ENCODE measurements at regions not wholly inside any gene's neighbourhood (a gene's known extent, or its start where the extent isn't known, plus 50 kb on each side); places are given as distances from the start of the nearest gene placed in this dataset.
A peak's percentile ranks its signal among the peaks of the same experiment; 100 is the strongest.

- no peak for FAIRE-seq
- H3K9me3 ChIP-seq (ENCODE audit: control insufficient read depth, low read depth, low read length) = no peaks in the 10 kb centered on the region
- dilution Hi-C loops (cut with MboI; ENCODE audit: extremely low pct_ligation_motif_present, low sequenced_read_pairs) = no loop called here
These were observed 52.4 kb upstream of the SERINC1 start for GRCh38 chr6:122524056-122524455.

GRCh38 chr6:122530440-122531046, 58.9 kb upstream of the SERINC1 start:
- no peaks in the 10 kb centered on the region for H3K27me3 ChIP-seq (ENCODE audit: control insufficient read depth, extremely low read depth, insufficient read depth, low read length)
- TF ChIP-seq CTCF (optimal IDR thresholded peaks at IDR 0.05 in 1 of 3, IDR thresholded peaks at IDR 0.05 in 1 of 3, conservative IDR thresholded peaks at IDR 0.05 in 1 of 3; ENCODE audit: extremely low read depth in 1 of 3, insufficient read depth in 2 of 3, low read length in 3 of 3) (peak; percentile 40 to 87 (median 86)), EZH2 (IDR thresholded peaks at IDR 0.05; ENCODE audit: low read length) (no peak)
- no peaks in the 10 kb centered on the region for H4K20me1 ChIP-seq (ENCODE audit: control insufficient read depth, extremely low read depth, insufficient read depth, low read length)
- no peak overlapping the region for H3K27ac ChIP-seq (ENCODE audit: control insufficient read depth, insufficient read depth, low read length)
- DNase-seq (ENCODE audit: low read depth, low spot score) (peak; percentile 21), FAIRE-seq (peak; percentile 89)
- H2AFZ ChIP-seq (ENCODE audit: control insufficient read depth, low read length) = no peak overlapping the region
- no peak overlapping the region for H3K4me2 ChIP-seq (ENCODE audit: control insufficient read depth, extremely low read depth, insufficient read depth, low read depth, low read length)
- no peaks in the 10 kb centered on the region for H3K36me3 ChIP-seq (ENCODE audit: control insufficient read depth in 2 of 2, extremely low read depth in 1 of 2, insufficient read depth in 2 of 2, low read length in 2 of 2)
- H3K79me2 ChIP-seq (ENCODE audit: control insufficient read depth, insufficient read depth, low read length) = no peaks in the 10 kb centered on the region
- no peaks in the 10 kb centered on the region for H3K4me1 ChIP-seq (ENCODE audit: control insufficient read depth, extremely low read depth, insufficient read depth, low read length)
- no peak overlapping the region for H3K4me3 ChIP-seq (ENCODE audit: control insufficient read depth in 2 of 3, extremely low read depth in 1 of 3, insufficient read depth in 2 of 3, low read depth in 1 of 3, low read length in 3 of 3)
- H3K9me1 ChIP-seq (ENCODE audit: control insufficient read depth, extremely low read depth, insufficient read depth, low read length) = no peaks in the 10 kb centered on the region
- dilution Hi-C loops (cut with MboI; ENCODE audit: extremely low pct_ligation_motif_present, low sequenced_read_pairs) = no loop called here
- H3K9me3 ChIP-seq (ENCODE audit: control insufficient read depth, low read depth, low read length) = no peaks in the 10 kb centered on the region
- no peak overlapping the region for H3K9ac ChIP-seq (ENCODE audit: control insufficient read depth, extremely low read depth, insufficient read depth, low read length)

More at GRCh38 chr6:122524056-122524455, 52.4 kb upstream of the SERINC1 start:
- H4K20me1 ChIP-seq (ENCODE audit: control insufficient read depth, extremely low read depth, insufficient read depth, low read length) = no peaks in the 10 kb centered on the region
- H2AFZ ChIP-seq (ENCODE audit: control insufficient read depth, low read length) = no peak overlapping the region
- no peaks in the 10 kb centered on the region for H3K79me2 ChIP-seq (ENCODE audit: control insufficient read depth, insufficient read depth, low read length)
- H3K9me1 ChIP-seq (ENCODE audit: control insufficient read depth, extremely low read depth, insufficient read depth, low read length) = no peaks in the 10 kb centered on the region
- no peak overlapping the region for H3K9ac ChIP-seq (ENCODE audit: control insufficient read depth, extremely low read depth, insufficient read depth, low read length)
- H3K36me3 ChIP-seq (ENCODE audit: control insufficient read depth in 2 of 2, extremely low read depth in 1 of 2, insufficient read depth in 2 of 2, low read length in 2 of 2) = no peaks in the 10 kb centered on the region
- H3K4me3 ChIP-seq (ENCODE audit: control insufficient read depth in 2 of 3, extremely low read depth in 1 of 3, insufficient read depth in 2 of 3, low read depth in 1 of 3, low read length in 3 of 3) = no peak overlapping the region
- H3K27me3 ChIP-seq (ENCODE audit: control insufficient read depth, extremely low read depth, insufficient read depth, low read length) = no peaks in the 10 kb centered on the region
- no peak for DNase-seq (ENCODE audit: low read depth, low spot score)
- H3K27ac ChIP-seq (ENCODE audit: control insufficient read depth, insufficient read depth, low read length) = no peak overlapping the region
- H3K4me2 ChIP-seq (ENCODE audit: control insufficient read depth, extremely low read depth, insufficient read depth, low read depth, low read length) = no peak overlapping the region
- TF ChIP-seq EZH2 (IDR thresholded peaks at IDR 0.05; ENCODE audit: low read length) (no peak), CTCF (optimal IDR thresholded peaks at IDR 0.05 in 1 of 3, IDR thresholded peaks at IDR 0.05 in 1 of 3, conservative IDR thresholded peaks at IDR 0.05 in 1 of 3; ENCODE audit: extremely low read depth in 1 of 3, insufficient read depth in 2 of 3, low read length in 3 of 3) (no peak)
- no peaks in the 10 kb centered on the region for H3K4me1 ChIP-seq (ENCODE audit: control insufficient read depth, extremely low read depth, insufficient read depth, low read length)
